RWPE2 (cell line): ENCODE measurements at regions not wholly inside any gene's neighbourhood (a gene's known extent, or its start where the extent isn't known, plus 50 kb on each side); places are given as distances from the start of the nearest gene placed in this dataset.

ENCODE experiments used
- ATAC-seq: fragments of 200-7000 bp; cut with Tn5 transposase; 3 replicates; pipeline ENCODE4 v1.9.1; 2021; ENCODE audit warnings: low read depth
- DNase-seq: peaks from one replicate; pipeline ENCODE4 v3.0.0-alpha.2; 2020; ENCODE audit warnings: low spot score
- H3K27ac ChIP-seq: fragments of 450-650 bp; 2 replicates; pipeline ENCODE4 v1.5.1; 2017; ENCODE audit warnings: mild to moderate bottlenecking; ENCODE audit not compliant: poor library complexity, severe bottlenecking
- H3K27me3 ChIP-seq: fragments of 250-450 bp; sonication (Bioruptor Pico); 2 replicates; pipeline ENCODE4 v1.5.1; 2021; ENCODE audit warnings: mild to moderate bottlenecking, moderate library complexity; ENCODE audit not compliant: insufficient read depth, poor library complexity, severe bottlenecking
- H3K36me3 ChIP-seq: fragments of 250-450 bp; sonication (Bioruptor Pico); 2 replicates; pipeline ENCODE4 v1.5.1; 2020; ENCODE audit warnings: low read depth, mild to moderate bottlenecking, moderate library complexity
- H3K4me1 ChIP-seq: fragments of 250-450 bp; sonication (Bioruptor Pico); 2 replicates; pipeline ENCODE4 v1.5.1; 2021; ENCODE audit warnings: mild to moderate bottlenecking, moderate library complexity; ENCODE audit not compliant: insufficient read depth, poor library complexity, severe bottlenecking
- H3K4me3 ChIP-seq: fragments of 250-450 bp; sonication (Bioruptor Pico); 2 replicates; pipeline ENCODE4 v1.5.1; 2021; ENCODE audit warnings: mild to moderate bottlenecking, moderate library complexity; ENCODE audit not compliant: severe bottlenecking
- H3K9me3 ChIP-seq: fragments of 250-450 bp; sonication (Bioruptor Pico); 2 replicates; pipeline ENCODE4 v1.5.1; 2021; ENCODE audit warnings: mild to moderate bottlenecking, moderate library complexity; ENCODE audit not compliant: severe bottlenecking
- TF ChIP-seq, protein P1 (sequence below): fragments of 450-650 bp; IDR thresholded peaks from one replicate; pipeline ENCODE4 v1.5.1; 2017; ENCODE audit warnings: mild to moderate bottlenecking, moderate library complexity; ENCODE audit not compliant: poor library complexity, severe bottlenecking

DNA sequence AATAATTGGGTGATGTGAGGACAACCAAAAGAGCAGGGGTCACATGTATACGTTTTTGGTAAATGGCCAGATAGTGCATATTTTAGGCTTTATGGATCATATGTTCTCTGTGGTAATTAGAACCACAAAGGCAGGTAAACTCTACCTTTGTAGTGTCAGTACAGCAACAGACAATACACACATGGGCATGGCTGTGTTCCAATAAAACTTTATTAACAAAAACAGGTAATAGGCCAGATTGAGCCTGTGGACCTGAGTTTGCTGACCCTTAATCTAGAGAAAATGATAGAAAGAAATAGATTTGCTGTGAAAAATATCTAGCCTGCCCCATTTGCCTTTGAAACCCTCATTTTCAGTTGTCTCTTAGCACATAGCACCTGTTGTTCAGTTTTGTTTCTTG lies 177.2 kb upstream of the CXCR4 start:
- no peak overlapping the region for H3K4me3 ChIP-seq
- H3K4me1 ChIP-seq, result no peaks in the 10 kb centered on the region
- no peaks in the 10 kb centered on the region for H3K36me3 ChIP-seq
- DNase-seq, result no peak
- no peak for ATAC-seq
- no peaks in the 10 kb centered on the region for H3K9me3 ChIP-seq
- no peaks in the 10 kb centered on the region for H3K27me3 ChIP-seq
- H3K27ac ChIP-seq, result no peak overlapping the region
- TF ChIP-seq, protein P1, sequence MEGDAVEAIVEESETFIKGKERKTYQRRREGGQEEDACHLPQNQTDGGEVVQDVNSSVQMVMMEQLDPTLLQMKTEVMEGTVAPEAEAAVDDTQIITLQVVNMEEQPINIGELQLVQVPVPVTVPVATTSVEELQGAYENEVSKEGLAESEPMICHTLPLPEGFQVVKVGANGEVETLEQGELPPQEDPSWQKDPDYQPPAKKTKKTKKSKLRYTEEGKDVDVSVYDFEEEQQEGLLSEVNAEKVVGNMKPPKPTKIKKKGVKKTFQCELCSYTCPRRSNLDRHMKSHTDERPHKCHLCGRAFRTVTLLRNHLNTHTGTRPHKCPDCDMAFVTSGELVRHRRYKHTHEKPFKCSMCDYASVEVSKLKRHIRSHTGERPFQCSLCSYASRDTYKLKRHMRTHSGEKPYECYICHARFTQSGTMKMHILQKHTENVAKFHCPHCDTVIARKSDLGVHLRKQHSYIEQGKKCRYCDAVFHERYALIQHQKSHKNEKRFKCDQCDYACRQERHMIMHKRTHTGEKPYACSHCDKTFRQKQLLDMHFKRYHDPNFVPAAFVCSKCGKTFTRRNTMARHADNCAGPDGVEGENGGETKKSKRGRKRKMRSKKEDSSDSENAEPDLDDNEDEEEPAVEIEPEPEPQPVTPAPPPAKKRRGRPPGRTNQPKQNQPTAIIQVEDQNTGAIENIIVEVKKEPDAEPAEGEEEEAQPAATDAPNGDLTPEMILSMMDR, result no peak

DNA sequence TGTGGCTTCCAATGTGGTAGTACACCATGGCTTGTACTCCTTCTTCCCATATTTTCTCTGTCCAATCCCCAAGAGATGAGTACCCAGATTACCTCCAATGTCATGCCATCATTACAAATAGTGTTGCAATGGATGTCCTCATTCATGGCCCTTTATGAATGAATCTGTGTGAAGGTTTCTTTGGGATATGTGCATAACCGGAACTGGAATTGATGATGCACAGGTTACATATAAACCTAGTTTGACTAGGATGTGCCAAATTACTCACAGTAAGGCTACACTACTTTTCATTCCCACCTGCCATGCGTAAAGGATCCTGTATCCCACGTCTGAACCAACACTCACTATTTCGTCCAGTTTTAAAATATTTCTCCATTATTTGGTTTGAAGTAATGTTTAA lies 173.9 kb upstream of the CXCR4 start:
- Histone ChIP-seq H3K27me3 (no peaks in the 10 kb centered on the region), H3K36me3 (no peaks in the 10 kb centered on the region), H3K27ac (no peak overlapping the region), H3K4me3 (no peak overlapping the region), H3K4me1 (no peaks in the 10 kb centered on the region), H3K9me3 (no peaks in the 10 kb centered on the region)
- TF ChIP-seq, protein P1, result no peak
- ATAC-seq, result no peak
- no peak for DNase-seq

DNA sequence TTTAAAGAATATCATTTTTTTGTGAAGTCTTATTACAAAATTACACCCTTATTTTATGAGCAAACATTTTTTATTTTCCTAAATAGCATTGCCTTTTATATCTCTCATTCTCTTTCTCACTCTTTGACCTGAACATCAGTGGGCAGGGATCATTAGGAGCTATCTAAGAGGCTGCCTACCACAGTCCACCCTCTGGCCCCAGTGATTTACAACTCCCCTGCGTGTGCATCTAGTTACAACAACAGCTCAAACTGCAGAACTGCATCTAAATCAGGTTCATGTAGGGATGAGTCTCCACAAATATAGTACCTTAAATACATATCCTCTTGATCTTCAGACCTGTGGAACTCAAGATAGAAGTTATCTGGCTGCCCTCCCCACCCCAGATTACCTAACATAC lies 172.4 kb upstream of the CXCR4 start:
- TF ChIP-seq, protein P1, result no peak
- ATAC-seq (no peak), DNase-seq (no peak)

DNA sequence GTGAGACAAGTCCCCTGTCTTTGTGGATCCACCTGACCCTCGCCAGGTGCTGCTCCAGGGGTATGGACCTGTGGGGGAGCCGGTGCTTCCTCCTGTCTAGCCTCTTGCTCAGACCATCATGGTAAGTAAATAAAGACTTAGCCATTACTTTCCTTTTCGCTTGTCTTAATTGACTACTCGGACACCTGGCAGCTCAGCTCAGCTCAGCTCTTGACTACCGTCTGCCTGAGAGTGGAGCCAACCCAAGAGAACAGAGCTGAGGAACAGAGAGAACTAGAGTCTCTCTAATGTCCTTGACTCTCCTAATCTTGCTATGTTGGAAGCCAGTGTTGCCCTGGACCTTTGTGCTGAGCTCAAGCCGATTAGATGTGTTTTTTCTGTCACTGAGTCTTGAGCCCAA lies 170.3 kb upstream of the CXCR4 start:
- DNase-seq, result no peak
- H3K27me3 ChIP-seq, result no peaks in the 10 kb centered on the region
- no peak overlapping the region for H3K4me3 ChIP-seq
- H3K4me1 ChIP-seq, result no peaks in the 10 kb centered on the region
- H3K9me3 ChIP-seq, result no peaks in the 10 kb centered on the region
- TF ChIP-seq, protein P1, result no peak
- H3K36me3 ChIP-seq, result no peaks in the 10 kb centered on the region
- ATAC-seq, result no peak
- no peak overlapping the region for H3K27ac ChIP-seq

More for the DNA sequence above, 172.4 kb upstream of the CXCR4 start:
- H3K27ac ChIP-seq, result no peak overlapping the region
- H3K4me3 ChIP-seq, result no peak overlapping the region
- H3K4me1 ChIP-seq, result no peaks in the 10 kb centered on the region
- no peaks in the 10 kb centered on the region for H3K36me3 ChIP-seq
- H3K27me3 ChIP-seq, result no peaks in the 10 kb centered on the region
- no peaks in the 10 kb centered on the region for H3K9me3 ChIP-seq

DNA sequence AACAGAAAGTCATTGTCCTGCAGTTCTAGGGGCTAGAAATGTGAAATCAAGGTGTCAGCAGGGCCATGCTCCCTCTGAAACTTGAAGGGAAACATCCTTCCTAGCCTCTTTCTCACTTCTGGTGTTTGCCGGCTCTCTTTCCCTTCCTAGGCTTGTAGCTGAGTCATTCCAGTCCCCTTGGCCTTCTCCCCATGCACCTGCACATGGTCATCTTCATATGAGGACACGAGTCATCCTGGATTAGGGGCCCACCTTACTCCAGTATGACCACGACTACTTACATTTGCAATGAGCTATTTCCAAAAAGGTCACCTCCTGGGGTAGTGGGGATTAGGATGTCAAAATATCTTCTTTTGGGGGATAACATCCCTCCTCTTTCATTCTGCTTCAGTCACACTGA lies 168.5 kb upstream of the CXCR4 start:
- no peaks in the 10 kb centered on the region for H3K4me1 ChIP-seq
- no peaks in the 10 kb centered on the region for H3K36me3 ChIP-seq
- TF ChIP-seq, protein P1, result no peak
- no peaks in the 10 kb centered on the region for H3K9me3 ChIP-seq
- H3K27me3 ChIP-seq, result no peaks in the 10 kb centered on the region
- H3K4me3 ChIP-seq, result no peak overlapping the region
- DNase-seq (no peak), ATAC-seq (no peak)
- H3K27ac ChIP-seq, result no peak overlapping the region
